Mucosa of stomach (tissue), 1 donor: ENCODE measurements at regions not wholly inside any gene's neighbourhood (a gene's known extent, or its start where the extent isn't known, plus 50 kb on each side); places are given as distances from the start of the nearest gene placed in this dataset.

Source experiments
- H3K27me3 ChIP-seq: one replicate; pipeline ENCODE4 v1.7.0; 2013; ENCODE audit warnings: mild to moderate bottlenecking, low read length; ENCODE audit not compliant: control insufficient read depth, insufficient read depth
- H3K36me3 ChIP-seq: one replicate; pipeline ENCODE4 v1.7.0; 2013; ENCODE audit warnings: low read length; ENCODE audit not compliant: control insufficient read depth, insufficient read depth
- H3K4me1 ChIP-seq: one replicate; pipeline ENCODE4 v1.7.0; 2013; ENCODE audit warnings: mild to moderate bottlenecking, low read length; ENCODE audit not compliant: control insufficient read depth, insufficient read depth
- H3K4me3 ChIP-seq: one replicate; pipeline ENCODE4 v1.7.0; 2013; ENCODE audit warnings: low read length
- H3K9ac ChIP-seq: one replicate; pipeline ENCODE4 v1.7.0; 2013; ENCODE audit warnings: mild to moderate bottlenecking, low read length, moderate library complexity
- H3K9me3 ChIP-seq: one replicate; pipeline ENCODE4 v1.7.0; 2013; ENCODE audit warnings: mild to moderate bottlenecking, low read length, moderate library complexity; ENCODE audit not compliant: control insufficient read depth
- donor health status: Pancreatic carcinoma.

GRCh38 chr7:116347151-116347832 is 137.0 kb downstream of the TES start:
- Histone ChIP-seq H3K4me1 (no peaks in the 10 kb centered on the region), H3K9me3 (no peaks in the 10 kb centered on the region), H3K36me3 (no peaks in the 10 kb centered on the region), H3K4me3 (no peak overlapping the region), H3K9ac (no peak overlapping the region), H3K27me3 (no peaks in the 10 kb centered on the region)

- Histone ChIP-seq H3K36me3 (no peaks in the 10 kb centered on the region), H3K9ac (no peak overlapping the region), H3K4me3 (no peak overlapping the region), H3K4me1 (peaks cover 3% of the 10 kb centered on the region), H3K9me3 (no peaks in the 10 kb centered on the region), H3K27me3 (no peaks in the 10 kb centered on the region)
Measured at GRCh38 chr7:116348346-116348745, 138.0 kb downstream of the TES start.

- Histone ChIP-seq H3K27me3 (no peaks in the 10 kb centered on the region), H3K9ac (no peak overlapping the region), H3K4me1 (peaks cover 31% of the 10 kb centered on the region), H3K4me3 (no peak overlapping the region), H3K9me3 (no peaks in the 10 kb centered on the region), H3K36me3 (no peaks in the 10 kb centered on the region)
Measured at GRCh38 chr7:116351966-116352365, 141.6 kb downstream of the TES start.

- Histone ChIP-seq H3K27me3 (no peaks in the 10 kb centered on the region), H3K9me3 (no peaks in the 10 kb centered on the region), H3K36me3 (no peaks in the 10 kb centered on the region), H3K9ac (no peak overlapping the region), H3K4me1 (peaks cover 35% of the 10 kb centered on the region), H3K4me3 (no peak overlapping the region)
Measured at GRCh38 chr7:116353647-116354046, 143.3 kb downstream of the TES start.

GRCh38 chr7:116354171-116354545 is 143.8 kb downstream of the TES start:
- Histone ChIP-seq H3K9me3 (no peaks in the 10 kb centered on the region), H3K36me3 (no peaks in the 10 kb centered on the region), H3K4me1 (peaks cover 35% of the 10 kb centered on the region), H3K9ac (no peak overlapping the region), H3K27me3 (no peaks in the 10 kb centered on the region), H3K4me3 (no peak overlapping the region)

GRCh38 chr7:116354546-116355423 is 144.4 kb downstream of the TES start:
- H3K4me3 ChIP-seq, result no peak overlapping the region
- H3K9ac ChIP-seq, result peak overlapping the region; percentile 17
- H3K27me3 ChIP-seq, result no peaks in the 10 kb centered on the region

GRCh38 chr7:116355424-116355765 is 144.1 kb upstream of the CAV2 start:
- Histone ChIP-seq H3K9ac (no peak overlapping the region), H3K36me3 (no peaks in the 10 kb centered on the region), H3K9me3 (no peaks in the 10 kb centered on the region), H3K27me3 (no peaks in the 10 kb centered on the region), H3K4me1 (peaks cover 35% of the 10 kb centered on the region), H3K4me3 (no peak overlapping the region)

More at GRCh38 chr7:116354546-116355423, 144.4 kb downstream of the TES start:
- Histone ChIP-seq H3K9me3 (no peaks in the 10 kb centered on the region), H3K4me1 (peaks cover 35% of the 10 kb centered on the region), H3K36me3 (no peaks in the 10 kb centered on the region)

GRCh38 chr7:116356333-116356965 is 143.1 kb upstream of the CAV2 start:
- H3K36me3 ChIP-seq, result no peaks in the 10 kb centered on the region
- no peak overlapping the region for H3K4me3 ChIP-seq
- no peaks in the 10 kb centered on the region for H3K27me3 ChIP-seq
- no peaks in the 10 kb centered on the region for H3K9me3 ChIP-seq
- H3K4me1 ChIP-seq, result peaks cover 35% of the 10 kb centered on the region
- no peak overlapping the region for H3K9ac ChIP-seq

GRCh38 chr7:116356979-116357378 is 142.6 kb upstream of the CAV2 start:
- Histone ChIP-seq H3K4me1 (peaks cover 35% of the 10 kb centered on the region), H3K9me3 (no peaks in the 10 kb centered on the region)

GRCh38 chr7:116357781-116358670 is 141.5 kb upstream of the CAV2 start:
- no peaks in the 10 kb centered on the region for H3K36me3 ChIP-seq
- no peak overlapping the region for H3K9ac ChIP-seq
- no peaks in the 10 kb centered on the region for H3K9me3 ChIP-seq
- no peaks in the 10 kb centered on the region for H3K27me3 ChIP-seq
- H3K4me1 ChIP-seq, result peaks cover 35% of the 10 kb centered on the region
- H3K4me3 ChIP-seq, result no peak overlapping the region

More at GRCh38 chr7:116356979-116357378, 142.6 kb upstream of the CAV2 start:
- H3K27me3 ChIP-seq, result no peaks in the 10 kb centered on the region
- H3K9ac ChIP-seq, result no peak overlapping the region
- H3K4me3 ChIP-seq, result no peak overlapping the region
- no peaks in the 10 kb centered on the region for H3K36me3 ChIP-seq

- Histone ChIP-seq H3K27me3 (no peaks in the 10 kb centered on the region), H3K9ac (no peak overlapping the region), H3K9me3 (no peaks in the 10 kb centered on the region), H3K4me3 (no peak overlapping the region), H3K4me1 (peaks cover 6% of the 10 kb centered on the region), H3K36me3 (no peaks in the 10 kb centered on the region)
Measured at GRCh38 chr7:116361767-116362166, 137.8 kb upstream of the CAV2 start.
